Immature natural killer cell (primary cell): ENCODE measurements at regions not wholly inside any gene's neighbourhood (a gene's known extent, or its start where the extent isn't known, plus 50 kb on each side); places are given as distances from the start of the nearest gene placed in this dataset.

Source experiments
- DNase-seq, 3 donors: peaks; one replicate each; pipeline ENCODE4 v3.0.0; 2022; ENCODE audit warnings: mixed read lengths in 1 of 3
- H3K27ac Mint-ChIP-seq, 6 donors: one replicate each; pipeline ENCODE4 v1.8.0; 2020; ENCODE audit warnings: mixed read lengths in 6 of 6, mild to moderate bottlenecking in 5 of 6, inconsistent platforms in 4 of 6, moderate library complexity in 3 of 6
- H3K27me3 Mint-ChIP-seq, 3 donors: one replicate each; pipeline ENCODE4 v1.8.0; 2020 to 2021; ENCODE audit warnings: low read depth in 3 of 3, mild to moderate bottlenecking in 3 of 3, mixed read lengths in 3 of 3, moderate library complexity in 3 of 3, inconsistent platforms in 1 of 3
- H3K36me3 Mint-ChIP-seq, 3 donors: one replicate each; pipeline ENCODE4 v1.8.0; 2020; ENCODE audit warnings: mixed read lengths in 3 of 3, inconsistent platforms in 2 of 3, mild to moderate bottlenecking in 2 of 3
- H3K4me1 Mint-ChIP-seq, 2 donors: one replicate each; pipeline ENCODE4 v1.8.0; 2020; ENCODE audit warnings: inconsistent platforms in 2 of 2, mild to moderate bottlenecking in 2 of 2, mixed read lengths in 2 of 2, moderate library complexity in 1 of 2
- H3K4me3 Mint-ChIP-seq, 5 donors: one replicate each; pipeline ENCODE4 v1.8.0; 2020; ENCODE audit warnings: mild to moderate bottlenecking in 5 of 5, mixed read lengths in 5 of 5, inconsistent platforms in 3 of 5, moderate library complexity in 3 of 5
- H3K9me3 Mint-ChIP-seq, 6 donors: one replicate each; pipeline ENCODE4 v1.8.0; 2020; ENCODE audit warnings: mild to moderate bottlenecking in 6 of 6, mixed read lengths in 6 of 6, inconsistent platforms in 4 of 6, moderate library complexity in 3 of 6

DNA sequence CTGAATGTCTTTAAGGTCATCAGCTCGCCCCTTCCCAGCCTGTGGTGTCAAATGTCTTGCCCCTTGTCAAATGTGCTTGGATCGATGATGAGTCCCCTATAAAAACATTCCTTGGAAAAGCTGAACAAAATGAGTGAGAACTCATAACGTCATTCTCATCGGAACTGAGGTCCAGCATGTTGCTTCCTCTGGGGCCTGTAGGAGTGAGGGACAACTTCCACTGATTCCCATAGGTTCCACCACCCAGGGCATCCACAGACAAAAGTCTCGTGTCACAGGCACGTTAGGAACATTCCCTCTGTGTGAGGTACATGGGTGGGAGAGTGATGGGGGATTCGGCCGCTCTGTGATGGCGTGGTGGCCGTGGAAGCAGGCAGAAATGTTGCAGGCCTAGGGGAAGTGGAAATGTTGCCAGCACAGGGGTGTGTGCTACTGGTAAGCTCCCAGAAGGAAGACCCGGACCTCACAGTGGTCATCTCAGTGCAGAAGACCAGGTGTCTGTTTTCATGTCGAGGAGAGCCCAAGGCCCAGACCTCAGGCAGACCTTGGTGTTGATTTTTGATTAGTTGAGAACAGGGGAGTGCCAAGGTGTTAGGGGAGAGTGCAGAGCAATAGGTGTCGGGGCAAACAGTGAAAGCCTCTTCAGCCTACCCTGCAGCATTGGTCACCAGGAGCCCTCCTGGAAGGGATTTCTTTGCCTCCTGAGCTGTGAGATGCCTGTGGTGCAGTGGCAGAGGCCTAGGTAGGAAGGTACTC is 96.8 kb downstream of the SNRPN start:
- Mint-ChIP-seq H3K27ac (no peak overlapping the region), H3K36me3 (peaks cover 66 to 97% (median 82%) of the 10 kb centered on the region in 3 donors), H3K27me3 (peaks cover 2 to 4% (median 4%) of the 10 kb centered on the region in 3 donors), H3K4me3 (no peak overlapping the region), H3K4me1 (peaks cover 0 to 2% of the 10 kb centered on the region in 2 donors), H3K9me3 (peaks cover 42 to 98% (median 96%) of the 10 kb centered on the region in 6 donors)
- DNase-seq: no peak

DNA sequence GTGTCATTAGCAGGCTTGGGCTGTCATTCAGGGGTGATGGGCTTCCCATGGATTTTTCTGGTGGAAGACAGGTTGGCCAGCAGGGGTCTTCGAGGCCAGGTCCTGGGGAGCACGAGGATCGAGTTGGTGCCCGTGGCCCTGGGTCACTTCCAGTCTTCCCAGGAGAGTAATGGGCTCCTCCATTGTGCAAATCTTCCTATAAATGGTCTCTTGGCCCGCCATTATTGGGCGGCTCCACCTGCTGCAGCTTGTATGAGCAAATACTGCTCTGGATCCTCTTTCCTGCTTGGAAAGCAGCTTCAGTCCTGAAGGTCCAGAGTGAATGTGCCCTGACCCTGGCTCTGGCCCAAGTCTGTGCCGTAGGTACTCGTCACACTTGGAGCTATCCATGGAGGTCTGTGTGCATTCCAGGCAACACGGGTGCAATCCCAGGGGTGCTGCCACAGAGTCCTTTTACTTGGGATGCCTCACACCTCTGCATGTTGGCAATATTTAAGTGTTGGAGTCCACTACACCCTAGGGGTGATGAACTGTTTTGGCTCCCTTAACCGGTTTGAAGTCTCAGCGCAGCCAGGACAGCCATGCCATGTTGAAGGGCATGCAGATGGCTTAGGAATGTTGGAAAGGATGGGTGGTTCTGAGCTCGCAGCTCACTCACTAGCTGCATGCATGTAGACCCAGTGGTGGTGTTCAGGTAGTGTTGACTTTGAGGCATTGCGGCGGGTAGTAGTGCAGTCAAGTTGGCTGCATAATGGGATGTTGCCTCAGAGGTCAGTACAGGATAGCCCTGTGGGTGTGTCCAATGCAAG is 97.6 kb downstream of the SNRPN start:
- H3K9me3 Mint-ChIP-seq: peaks cover 42 to 98% (median 97%) of the 10 kb centered on the region in 6 donors
- peaks cover 0 to 2% of the 10 kb centered on the region in 2 donors for H3K4me1 Mint-ChIP-seq
- H3K36me3 Mint-ChIP-seq: peaks cover 68 to 97% (median 81%) of the 10 kb centered on the region in 3 donors
- DNase-seq: no peak
- peaks cover 2 to 4% (median 4%) of the 10 kb centered on the region in 3 donors for H3K27me3 Mint-ChIP-seq
- H3K4me3 Mint-ChIP-seq: no peak overlapping the region
- no peak overlapping the region for H3K27ac Mint-ChIP-seq

DNA sequence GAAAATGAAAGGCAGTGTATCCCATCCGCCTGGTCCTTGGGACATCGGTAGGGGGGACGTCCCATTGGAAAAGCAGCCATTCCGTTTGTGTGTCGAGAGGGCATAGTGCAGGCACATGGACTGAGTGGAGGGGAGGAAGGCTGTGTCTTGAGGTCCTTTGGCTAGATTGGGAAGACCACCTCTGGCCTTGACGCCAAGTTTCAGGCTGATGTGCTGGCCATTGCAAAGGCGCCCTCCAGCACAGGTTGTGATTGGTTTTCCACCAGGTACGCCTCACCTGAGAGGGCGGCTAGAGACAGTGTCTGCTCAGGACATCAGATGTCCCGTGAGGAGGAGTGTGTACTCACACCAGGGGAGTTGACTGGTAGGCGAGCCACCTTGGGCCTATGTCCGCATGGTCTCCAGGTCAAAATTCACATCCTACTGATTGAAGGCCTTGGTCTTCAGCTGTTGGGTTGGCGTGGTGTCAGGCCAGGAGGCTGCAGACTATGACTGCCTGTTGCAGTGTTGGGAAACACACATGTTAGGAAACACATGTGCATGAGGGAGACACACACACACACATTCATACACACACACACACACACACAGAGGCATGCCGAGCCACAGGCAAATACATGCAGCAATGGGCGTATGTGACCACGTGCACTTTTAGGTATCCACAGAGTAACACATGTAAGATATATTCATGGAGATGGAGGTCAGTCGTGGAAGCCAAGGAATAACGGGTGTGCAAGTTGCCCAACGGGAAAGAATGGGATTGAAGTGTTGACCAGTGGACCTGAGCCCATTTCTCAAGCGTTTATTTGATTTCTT is 98.4 kb downstream of the SNRPN start:
- no peak overlapping the region for H3K4me3 Mint-ChIP-seq
- H3K27ac Mint-ChIP-seq: no peak overlapping the region
- peaks cover 4% of the 10 kb centered on the region in 3 donors for H3K27me3 Mint-ChIP-seq
- peaks cover 44 to 98% (median 97%) of the 10 kb centered on the region in 6 donors for H3K9me3 Mint-ChIP-seq
- peaks cover 76 to 97% (median 85%) of the 10 kb centered on the region in 3 donors for H3K36me3 Mint-ChIP-seq
- DNase-seq: no peak
- peaks cover 0 to 2% of the 10 kb centered on the region in 2 donors for H3K4me1 Mint-ChIP-seq

DNA sequence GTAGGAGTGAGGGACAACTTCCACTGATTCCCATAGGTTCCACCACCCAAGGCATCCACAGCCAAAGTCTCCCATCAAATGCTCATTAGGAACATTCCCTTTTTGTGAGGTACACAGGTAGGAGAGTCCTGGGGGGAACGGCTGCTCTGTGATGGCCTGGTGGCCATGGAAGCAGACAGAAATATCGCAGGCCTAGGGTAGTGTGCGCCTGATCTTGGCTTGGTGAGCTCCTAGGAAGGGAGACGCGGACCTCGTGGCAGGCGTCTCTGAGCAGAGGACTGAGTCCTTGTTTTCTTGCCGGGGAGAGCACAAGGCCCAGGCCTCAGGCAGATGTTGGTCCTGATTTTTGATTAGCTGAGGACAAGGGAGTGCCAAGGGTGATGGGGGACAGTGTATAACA is 99.5 kb downstream of the SNRPN start:
- Mint-ChIP-seq H3K4me3 (no peak overlapping the region), H3K27ac (no peak overlapping the region), H3K4me1 (peaks cover 0 to 2% of the 10 kb centered on the region in 2 donors), H3K36me3 (peaks cover 83 to 99% (median 90%) of the 10 kb centered on the region in 3 donors), H3K9me3 (peaks cover 47 to 100% (median 100%) of the 10 kb centered on the region in 6 donors), H3K27me3 (peaks cover 4 to 5% (median 4%) of the 10 kb centered on the region in 3 donors)
- no peak for DNase-seq

DNA sequence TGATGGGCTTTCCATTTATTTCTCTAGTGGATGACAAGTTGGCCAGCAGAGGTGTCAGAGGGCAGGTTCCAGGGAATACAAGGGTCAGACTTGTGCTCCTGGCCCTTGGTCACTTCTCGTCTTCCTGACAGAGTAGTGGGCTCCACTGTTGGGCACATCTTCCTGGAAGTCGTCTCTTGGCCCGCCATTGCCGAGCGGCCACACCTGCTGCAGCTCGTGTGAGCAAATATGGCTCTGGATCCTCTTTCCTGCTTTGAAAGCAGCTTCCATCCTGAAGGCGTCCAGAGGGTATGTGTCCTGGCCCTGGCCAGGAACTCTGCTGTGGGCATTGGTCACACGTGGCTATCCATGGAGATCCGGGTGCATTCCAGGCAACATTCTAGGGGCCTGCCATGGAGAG is 100.2 kb downstream of the SNRPN start:
- H3K4me1 Mint-ChIP-seq: peaks cover 0 to 2% of the 10 kb centered on the region in 2 donors
- H3K36me3 Mint-ChIP-seq: peaks cover 84 to 99% (median 90%) of the 10 kb centered on the region in 3 donors
- H3K27ac Mint-ChIP-seq: no peak overlapping the region
- DNase-seq: no peak
- no peak overlapping the region for H3K4me3 Mint-ChIP-seq
- H3K9me3 Mint-ChIP-seq: peaks cover 41 to 100% (median 100%) of the 10 kb centered on the region in 6 donors
- H3K27me3 Mint-ChIP-seq: peaks cover 4 to 5% (median 4%) of the 10 kb centered on the region in 3 donors

DNA sequence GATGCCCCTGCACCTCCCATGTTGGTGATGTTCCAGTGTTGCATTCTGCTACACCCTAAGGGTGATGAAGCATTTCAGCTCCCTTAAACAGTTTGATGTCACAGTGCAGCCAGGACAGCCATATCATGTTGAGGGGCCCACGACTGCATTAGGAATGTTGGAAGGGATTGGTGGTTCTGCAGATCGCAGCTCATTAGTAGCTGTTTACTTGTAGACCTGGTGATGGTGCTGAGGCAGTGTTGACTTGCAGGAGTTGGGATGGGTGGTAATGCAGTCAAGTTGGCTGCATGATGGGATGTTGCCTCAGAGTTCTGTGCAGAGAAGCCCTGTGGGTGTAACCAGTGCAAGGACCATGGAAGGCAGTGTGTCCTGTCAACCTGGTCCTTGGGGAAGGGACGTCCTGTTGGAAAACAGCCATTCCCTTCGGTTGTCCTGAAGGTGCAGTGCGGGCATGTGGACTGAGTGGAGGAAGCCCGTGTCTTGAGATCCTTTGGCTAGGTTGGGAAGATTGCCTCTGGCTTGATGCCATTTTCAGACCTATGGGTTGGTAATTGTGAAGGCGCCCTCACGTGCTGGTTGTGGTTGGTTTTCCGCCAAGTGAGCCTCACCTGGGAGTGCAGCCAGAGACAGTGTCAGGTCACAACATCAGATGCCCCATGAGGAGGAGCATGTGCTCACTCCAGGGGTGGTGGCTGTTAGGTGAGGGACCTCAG is 100.7 kb downstream of the SNRPN start:
- Mint-ChIP-seq H3K36me3 (peaks cover 84 to 99% (median 90%) of the 10 kb centered on the region in 3 donors), H3K9me3 (peaks cover 43 to 100% (median 100%) of the 10 kb centered on the region in 6 donors), H3K4me3 (no peak overlapping the region), H3K27me3 (peaks cover 3 to 6% (median 4%) of the 10 kb centered on the region in 3 donors), H3K4me1 (peaks cover 0 to 2% of the 10 kb centered on the region in 2 donors), H3K27ac (no peak overlapping the region)
- no peak for DNase-seq

DNA sequence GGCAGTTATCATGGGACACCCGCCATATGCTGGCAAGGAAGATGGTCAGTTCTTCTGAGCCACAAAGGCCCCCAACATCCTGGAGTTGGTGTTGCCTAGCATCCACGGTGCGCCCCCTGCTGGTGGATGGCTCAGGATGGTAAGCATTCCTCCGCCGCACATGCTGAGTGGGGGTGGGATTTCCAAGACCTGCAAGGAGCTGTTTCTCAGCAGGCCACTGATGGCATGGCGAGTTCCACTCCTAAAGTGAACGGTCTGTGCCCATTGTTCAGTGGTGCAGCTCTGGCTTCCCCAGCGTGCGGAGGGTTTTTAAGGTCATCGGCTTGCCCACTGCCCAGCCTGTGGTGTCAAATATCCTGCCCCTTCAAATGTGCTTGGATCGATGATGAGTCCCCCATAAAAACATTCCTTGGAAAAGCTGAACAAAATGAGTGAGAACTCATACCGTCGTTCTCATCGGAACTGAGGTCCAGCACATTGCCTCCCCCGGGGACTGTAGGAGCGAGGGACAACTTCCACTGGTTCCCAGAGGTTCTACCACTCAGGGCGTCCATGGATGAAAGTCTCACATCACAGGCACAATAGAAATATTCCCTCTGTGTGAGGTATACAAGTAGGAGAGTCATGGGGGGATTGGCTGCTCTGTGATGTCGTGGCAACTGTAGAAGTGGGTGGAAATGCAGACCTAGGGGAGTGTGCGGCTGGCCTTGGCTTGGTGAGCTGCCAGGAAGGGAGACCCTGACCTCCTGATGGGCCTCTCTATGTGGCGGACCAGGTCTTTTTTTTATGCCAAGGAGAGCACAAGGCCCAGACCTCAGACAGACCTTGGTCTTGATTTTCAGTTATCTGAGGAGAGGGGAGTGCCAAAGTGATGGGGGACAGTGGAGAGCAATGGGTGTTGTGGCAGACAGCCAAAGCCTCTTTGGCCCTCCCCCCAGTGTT is 102.0 kb downstream of the SNRPN start:
- Mint-ChIP-seq H3K4me3 (no peak overlapping the region), H3K36me3 (peaks cover 82 to 99% (median 88%) of the 10 kb centered on the region in 3 donors), H3K27ac (no peak overlapping the region)

DNA sequence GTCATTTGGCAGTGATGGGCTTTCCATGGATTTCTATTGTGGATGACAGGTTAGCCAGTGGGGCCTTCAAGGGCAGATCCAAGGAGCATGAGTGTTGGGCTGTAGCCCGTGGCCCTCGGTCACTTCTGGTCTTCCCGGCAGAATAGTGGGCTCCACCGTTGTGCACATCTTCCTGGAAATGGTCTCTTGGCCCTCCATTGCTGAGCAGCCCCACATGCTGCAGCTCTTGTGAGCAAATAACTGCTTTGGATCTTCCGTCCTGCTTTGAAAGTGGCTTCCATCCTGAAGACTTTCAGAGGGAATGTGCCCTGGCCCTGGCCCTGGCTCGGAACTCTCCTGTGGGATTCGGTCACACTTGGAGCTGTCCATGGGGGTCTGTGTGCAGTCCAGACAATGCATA is 102.8 kb downstream of the SNRPN start:
- Mint-ChIP-seq H3K9me3 (peaks cover 58 to 100% (median 100%) of the 10 kb centered on the region in 6 donors), H3K4me1 (peaks cover 0 to 2% of the 10 kb centered on the region in 2 donors), H3K27me3 (peaks cover 1 to 8% (median 7%) of the 10 kb centered on the region in 3 donors), H3K4me3 (no peak overlapping the region), H3K27ac (no peak overlapping the region), H3K36me3 (peaks cover 86 to 99% (median 94%) of the 10 kb centered on the region in 3 donors)
- DNase-seq: no peak

More for the DNA sequence above, 102.0 kb downstream of the SNRPN start:
- DNase-seq: no peak
- H3K27me3 Mint-ChIP-seq: peaks cover 1 to 8% (median 4%) of the 10 kb centered on the region in 3 donors
- H3K4me1 Mint-ChIP-seq: peaks cover 0 to 2% of the 10 kb centered on the region in 2 donors
- peaks cover 52 to 100% (median 100%) of the 10 kb centered on the region in 6 donors for H3K9me3 Mint-ChIP-seq

DNA sequence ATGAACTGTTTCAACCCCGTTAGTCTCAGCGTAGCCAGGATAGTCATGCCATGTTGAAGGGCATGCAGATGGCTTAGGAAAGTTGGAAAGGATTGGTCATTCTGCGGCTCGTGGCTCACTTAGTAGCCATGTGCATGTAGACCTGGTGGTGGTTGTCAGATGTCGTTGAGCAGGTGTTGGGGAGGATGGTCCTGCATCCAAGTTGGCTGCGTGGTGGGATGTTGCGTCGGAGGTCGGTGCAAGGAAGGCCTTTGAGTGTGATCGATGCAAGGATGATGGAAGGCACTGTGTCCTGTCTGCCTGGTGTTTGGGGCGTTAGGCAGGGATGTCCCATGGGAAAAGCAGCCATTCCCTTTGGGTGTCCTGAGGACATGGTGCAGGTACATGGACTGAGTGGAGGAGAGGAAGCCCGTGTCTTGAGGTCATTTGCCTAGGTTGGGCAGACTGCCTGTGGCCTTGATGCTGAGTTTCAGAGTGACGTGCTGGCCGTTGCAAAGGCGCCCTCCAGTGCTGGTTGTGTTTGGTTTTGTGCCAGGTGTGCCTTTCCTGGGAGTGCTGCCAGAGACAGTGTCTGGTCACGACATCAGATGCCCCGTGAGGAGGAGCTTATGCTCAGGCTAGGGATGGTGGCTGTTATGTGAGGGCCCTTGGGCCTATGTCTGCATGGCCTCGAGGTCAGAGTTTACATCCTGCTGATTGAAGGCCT is 103.4 kb downstream of the SNRPN start:
- Mint-ChIP-seq H3K27me3 (peaks cover 1 to 8% (median 7%) of the 10 kb centered on the region in 3 donors), H3K36me3 (peaks cover 91 to 99% (median 95%) of the 10 kb centered on the region in 3 donors), H3K4me3 (peak overlapping the region in 2 of 5 donors; percentile 7 to 43), H3K27ac (peak overlapping the region in 1 of 6 donors; percentile 69), H3K9me3 (peaks cover 62 to 100% (median 100%) of the 10 kb centered on the region in 6 donors), H3K4me1 (peaks cover 0 to 2% of the 10 kb centered on the region in 2 donors)
- no peak for DNase-seq

DNA sequence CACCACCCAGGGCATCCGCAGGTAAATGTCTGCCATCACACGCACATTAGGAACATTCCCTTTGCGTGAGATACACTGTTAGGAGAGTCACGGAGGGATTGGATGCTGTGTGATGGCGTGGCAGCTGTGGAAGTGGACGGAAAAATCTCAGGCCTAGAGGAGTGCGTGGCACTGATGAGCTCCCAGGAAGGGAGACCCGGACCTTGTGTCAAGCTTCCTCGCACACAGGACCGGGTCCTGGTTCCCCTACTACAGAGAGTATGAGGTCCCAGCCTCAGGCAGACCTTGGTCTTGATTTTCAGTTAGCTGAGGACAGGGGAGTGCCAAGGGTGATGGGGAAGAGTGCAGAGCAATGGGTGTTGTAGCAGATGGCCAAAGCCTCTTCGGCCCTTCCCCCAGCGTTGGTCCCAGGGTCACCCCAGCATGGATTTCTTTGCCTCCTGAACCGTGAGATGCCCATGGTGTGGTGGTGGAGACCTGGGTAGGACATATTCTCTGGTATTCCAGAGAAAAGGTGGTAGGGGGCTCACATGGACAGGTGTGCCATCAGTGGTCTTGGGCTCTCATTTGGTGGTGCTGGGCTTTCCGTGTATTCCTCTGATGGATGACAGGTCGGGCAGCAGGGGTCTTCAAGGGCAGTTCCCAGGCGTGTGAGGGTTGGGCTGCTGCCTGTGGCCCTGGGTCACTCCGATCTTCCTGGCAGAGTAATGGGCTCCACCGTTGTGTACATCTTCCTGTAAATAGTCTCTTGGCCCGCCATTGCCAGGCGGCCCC is 105.1 kb downstream of the SNRPN start:
- DNase-seq: no peak
- Mint-ChIP-seq H3K9me3 (peaks cover 63 to 100% (median 100%) of the 10 kb centered on the region in 6 donors), H3K4me3 (no peak overlapping the region), H3K27me3 (peaks cover 3 to 12% (median 7%) of the 10 kb centered on the region in 3 donors), H3K27ac (peak overlapping the region in 1 of 6 donors; percentile 11), H3K4me1 (peaks cover 0 to 5% of the 10 kb centered on the region in 2 donors), H3K36me3 (peaks cover 93 to 99% (median 95%) of the 10 kb centered on the region in 3 donors)

DNA sequence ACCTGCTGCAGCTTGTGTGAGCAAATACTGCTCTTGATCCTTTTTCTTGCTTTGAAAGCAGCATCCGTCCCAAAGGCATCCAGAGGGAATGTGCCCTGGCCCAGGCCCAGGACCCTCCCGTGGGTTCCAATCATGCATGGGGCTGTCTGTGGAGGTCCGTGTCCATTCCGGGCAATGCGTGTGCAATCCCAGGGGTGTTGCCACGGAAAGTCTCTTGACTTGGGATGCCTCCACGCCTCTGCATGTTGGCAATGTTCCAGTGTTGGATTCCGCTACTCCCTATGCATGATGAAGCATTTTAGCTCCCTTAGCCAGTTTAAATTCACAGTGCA is 105.7 kb downstream of the SNRPN start:
- Mint-ChIP-seq H3K4me1 (peaks cover 0 to 3% of the 10 kb centered on the region in 2 donors), H3K4me3 (no peak overlapping the region), H3K27ac (no peak overlapping the region), H3K9me3 (peaks cover 63 to 100% (median 100%) of the 10 kb centered on the region in 6 donors), H3K27me3 (peaks cover 3 to 12% (median 7%) of the 10 kb centered on the region in 3 donors), H3K36me3 (peaks cover 93 to 99% (median 95%) of the 10 kb centered on the region in 3 donors)
- DNase-seq: no peak
